Activated T-helper 1 cell treated with anti-CD3 and anti-CD28 coated beads, Interleukin-2, amount 50 U/mL, for 16 hours (primary cell): ENCODE measurements at regions not wholly inside any gene's neighbourhood (a gene's known extent, or its start where the extent isn't known, plus 50 kb on each side); places are given as distances from the start of the nearest gene placed in this dataset.

Experiments used
- DNase-seq, 2 donors: peaks; one replicate each; pipeline ENCODE4 v3.0.0-alpha.2; 2020; ENCODE audit warnings: low read depth in 1 of 2, low spot score in 1 of 2

DNA sequence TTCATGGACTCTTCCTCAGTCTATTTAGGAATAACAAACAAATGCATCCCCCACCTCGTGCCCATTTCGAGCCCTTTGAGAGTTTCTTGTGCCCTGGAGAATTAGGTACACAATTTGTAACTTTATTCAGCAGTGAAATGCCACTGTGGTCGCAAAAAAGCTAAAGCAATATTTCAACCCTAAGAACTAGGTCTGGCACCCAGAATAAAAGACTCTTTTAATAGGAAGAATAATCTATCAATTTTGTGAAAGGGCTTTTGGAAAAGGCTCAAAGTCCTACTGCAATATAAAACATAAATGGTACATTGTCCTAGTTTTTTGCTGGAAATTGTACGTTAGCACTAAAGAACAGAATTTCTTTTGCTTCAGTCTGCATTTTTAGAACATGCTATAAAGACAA is 304.6 kb upstream of the TENM3 start:
- DNase-seq = no peak

GRCh38 chr4:181939199-181939945 is 303.8 kb upstream of the TENM3 start:
- DNase-seq = no peak

- DNase-seq = no peak
These were observed 298.7 kb upstream of the TENM3 start for GRCh38 chr4:181944527-181944926.

- no peak for DNase-seq
These were observed 296.3 kb upstream of the TENM3 start for GRCh38 chr4:181946902-181947301.

GRCh38 chr4:181948839-181949382 is 294.3 kb upstream of the TENM3 start:
- no peak for DNase-seq

DNA sequence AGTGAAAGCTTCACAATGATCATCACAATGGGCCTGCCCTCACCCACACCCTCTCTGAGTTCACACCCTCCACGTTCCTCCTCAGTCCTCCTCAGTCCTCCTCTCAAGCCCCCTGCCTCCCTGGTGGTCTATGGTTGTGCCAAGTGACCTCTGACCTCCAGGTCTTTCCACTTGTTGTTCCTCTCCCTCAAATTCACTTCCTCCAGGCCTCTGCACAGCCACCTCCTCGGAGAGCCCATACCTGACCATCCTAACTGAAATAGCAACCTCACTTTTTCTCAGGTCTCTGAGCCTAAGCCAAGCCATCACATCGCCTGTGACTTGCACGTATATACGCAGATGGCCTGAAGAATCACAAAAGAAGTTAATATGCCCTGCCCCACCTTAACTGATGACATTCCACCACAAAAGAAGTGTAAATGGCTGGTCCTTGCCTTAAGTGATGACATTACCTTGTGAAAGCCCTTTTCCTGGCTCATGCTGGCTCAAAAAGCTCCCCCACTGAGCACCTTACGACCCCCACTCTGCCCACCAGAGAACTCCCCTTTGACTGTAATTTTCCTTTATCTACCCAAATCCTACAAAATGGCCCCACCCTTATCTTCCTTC is 293.4 kb upstream of the TENM3 start:
- DNase-seq = no peak

DNA sequence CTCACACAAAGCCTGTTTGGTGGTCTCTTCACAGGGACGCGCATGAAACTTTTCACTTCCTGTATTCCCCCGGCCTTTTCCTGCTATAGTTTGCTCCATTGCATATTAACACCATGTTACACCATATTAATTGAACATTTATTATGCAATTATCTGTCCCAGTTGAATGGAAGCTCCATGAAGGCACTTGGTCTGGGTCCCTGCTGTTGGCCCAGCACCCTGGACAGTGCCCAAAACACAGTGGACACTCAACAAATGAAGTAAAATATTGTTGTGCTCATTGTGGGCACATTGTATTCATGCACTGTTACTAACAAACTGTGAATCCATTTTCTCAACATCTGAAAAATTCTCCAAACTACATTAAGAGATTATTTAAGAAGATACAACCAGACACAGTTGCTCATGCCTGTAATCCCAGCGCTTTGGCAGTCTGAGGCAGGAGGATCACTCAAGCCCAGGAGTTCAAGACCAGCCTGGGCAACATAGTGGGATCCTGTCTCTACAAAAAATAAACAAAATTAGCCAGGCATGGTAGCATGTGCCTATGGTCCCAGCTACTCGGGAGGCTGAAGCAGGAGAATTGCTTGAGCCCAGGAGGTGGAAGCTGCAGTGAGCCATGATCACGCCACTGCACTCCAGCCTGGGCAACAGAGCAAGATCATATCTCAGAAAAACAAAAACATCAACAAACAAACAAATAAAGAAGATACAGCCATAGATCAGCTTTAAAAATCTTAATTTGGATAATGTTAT is 292.7 kb upstream of the TENM3 start:
- DNase-seq = no peak

- DNase-seq = no peak
These were observed 291.9 kb upstream of the TENM3 start for GRCh38 chr4:181951265-181951664.

GRCh38 chr4:181952478-181952877 is 290.7 kb upstream of the TENM3 start:
- DNase-seq = no peak

DNA sequence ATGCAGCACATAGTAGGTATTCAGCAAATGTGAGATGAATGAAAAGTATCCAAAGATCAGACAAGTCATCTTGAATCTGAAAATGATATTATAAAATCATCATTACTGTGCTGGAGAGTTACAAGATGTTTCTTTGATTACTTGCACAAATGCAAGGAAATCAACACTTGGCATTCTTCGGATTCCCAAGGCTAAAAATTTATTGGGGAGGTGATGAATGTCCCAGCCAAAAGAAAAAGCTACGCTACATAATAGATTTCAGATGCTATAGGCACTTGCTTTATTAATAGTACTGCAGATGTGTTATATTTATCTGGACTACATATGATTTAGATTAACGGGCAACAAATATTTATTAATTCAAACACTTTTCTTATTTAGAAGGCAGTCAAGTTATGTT is 286.7 kb upstream of the TENM3 start:
- no peak for DNase-seq

GRCh38 chr4:181957088-181957487 is 286.1 kb upstream of the TENM3 start:
- no peak for DNase-seq

DNA sequence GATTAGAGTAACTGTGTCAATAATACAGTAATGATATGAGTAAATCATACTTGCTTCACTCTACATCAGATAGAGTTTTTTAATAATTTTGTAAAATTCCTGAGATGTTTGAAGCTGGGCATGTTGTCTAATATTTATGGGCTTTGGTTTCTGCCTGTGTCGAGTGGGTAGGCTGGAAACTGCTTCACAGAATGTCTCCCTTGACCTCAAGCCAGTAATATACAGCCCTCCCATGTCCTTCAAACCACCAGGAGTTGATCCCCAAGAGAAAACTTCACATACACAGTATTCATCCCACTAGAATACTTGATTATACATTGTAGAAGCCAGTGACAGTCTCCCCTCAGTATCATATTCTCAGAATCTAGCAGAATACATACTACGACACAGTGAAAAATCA is 284.8 kb upstream of the TENM3 start:
- no peak for DNase-seq

DNA sequence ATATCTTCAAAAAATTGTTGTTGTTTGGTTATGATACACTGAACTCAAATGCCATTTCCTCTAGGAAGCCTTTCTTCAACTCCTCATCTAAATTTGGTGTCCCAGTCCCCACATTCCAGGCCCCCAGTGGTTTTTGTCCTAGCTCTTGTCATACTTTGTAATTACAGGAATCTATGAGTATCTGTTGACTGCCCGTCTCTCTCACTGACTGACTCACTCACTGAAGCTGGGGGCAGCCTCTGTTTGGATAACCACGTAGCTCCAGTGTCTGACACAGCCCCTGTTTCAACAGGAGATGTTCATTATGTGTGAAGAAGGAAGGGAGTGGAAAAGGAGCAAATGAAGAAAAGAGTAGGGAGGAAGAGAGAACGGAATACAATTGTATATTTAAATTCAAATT is 284.1 kb upstream of the TENM3 start:
- DNase-seq = no peak

- no peak for DNase-seq
These were observed 282.8 kb upstream of the TENM3 start for GRCh38 chr4:181960384-181960783.

DNA sequence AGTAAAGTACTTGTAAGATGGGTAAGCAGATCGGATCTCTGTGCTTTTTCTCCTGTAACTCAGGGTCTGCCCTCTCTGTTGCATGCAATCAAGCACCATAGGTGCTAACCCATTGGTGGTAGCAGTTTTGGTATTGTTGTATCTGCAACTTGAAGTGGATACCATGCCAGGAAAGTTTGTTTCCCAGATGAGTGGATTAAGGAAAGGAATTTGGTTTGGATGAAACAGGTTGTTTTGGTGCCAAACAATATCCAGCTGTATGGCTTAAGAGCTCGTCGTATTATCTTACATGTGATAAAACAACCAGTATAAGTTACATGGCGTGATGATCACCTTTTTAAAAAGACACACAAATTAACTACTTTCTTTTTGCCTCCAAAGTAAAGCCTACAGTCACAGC is 280.9 kb upstream of the TENM3 start:
- no peak for DNase-seq

- DNase-seq = no peak
These were observed 278.5 kb upstream of the TENM3 start for GRCh38 chr4:181964731-181965130.

- DNase-seq = no peak
These were observed 277.1 kb upstream of the TENM3 start for GRCh38 chr4:181966104-181966551.

- no peak for DNase-seq
These were observed 275.8 kb upstream of the TENM3 start for GRCh38 chr4:181967401-181967800.

DNA sequence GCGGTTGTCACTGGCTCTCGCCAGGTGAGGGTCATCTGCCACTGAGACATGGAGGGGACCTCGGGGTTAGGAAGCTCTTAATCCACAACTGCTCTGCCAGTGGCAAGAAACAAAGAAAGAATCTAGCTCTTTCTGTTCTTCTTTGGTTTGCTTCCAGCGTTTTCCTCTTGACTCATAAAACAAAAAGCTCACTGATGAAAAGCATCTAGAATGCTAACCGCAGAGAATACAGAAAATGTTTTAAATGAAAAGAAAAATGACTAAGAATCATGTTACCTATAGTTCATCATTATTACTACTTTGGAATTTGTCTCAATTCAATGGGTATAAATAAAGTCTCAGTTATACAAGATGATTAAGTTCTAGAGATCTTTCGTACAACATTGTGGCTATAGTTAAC is 274.8 kb upstream of the TENM3 start:
- DNase-seq = no peak

DNA sequence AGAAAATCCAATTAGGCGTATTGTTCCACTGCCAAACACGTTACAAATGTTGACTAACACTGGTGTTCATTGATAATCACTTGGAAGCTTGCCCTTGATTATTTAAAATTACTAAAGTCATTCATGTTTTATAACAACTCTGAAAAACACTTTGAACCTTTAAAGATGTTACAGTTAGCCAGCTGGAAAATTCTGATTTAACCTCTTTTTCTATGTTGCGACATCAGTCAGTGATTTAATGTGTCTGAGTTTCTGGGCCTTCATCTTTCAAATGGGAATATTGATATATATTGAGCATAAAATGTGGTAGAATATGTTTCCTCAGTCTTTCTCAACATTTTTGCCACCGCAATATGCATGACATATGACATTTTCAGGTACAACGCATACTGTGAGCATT is 274.1 kb upstream of the TENM3 start:
- DNase-seq = no peak

DNA sequence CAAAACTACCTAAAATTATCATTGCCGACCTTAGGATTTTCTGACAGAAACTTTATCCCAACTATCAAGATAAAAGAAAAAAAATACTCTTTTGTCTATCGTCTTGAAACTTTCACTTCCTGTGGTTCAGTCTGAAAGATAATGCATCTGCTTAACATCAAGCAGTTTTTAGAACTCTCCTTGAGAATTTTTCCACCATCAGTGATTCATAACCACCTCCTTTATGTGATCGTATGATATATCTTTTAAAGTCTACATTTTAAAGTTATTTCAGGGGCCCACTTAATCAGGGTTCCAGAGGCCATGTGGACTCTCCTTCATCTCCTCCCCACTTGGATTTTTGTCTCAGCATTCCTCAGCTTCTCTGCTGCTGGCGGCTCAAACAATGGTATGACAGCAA is 272.8 kb upstream of the TENM3 start:
- no peak for DNase-seq

DNA sequence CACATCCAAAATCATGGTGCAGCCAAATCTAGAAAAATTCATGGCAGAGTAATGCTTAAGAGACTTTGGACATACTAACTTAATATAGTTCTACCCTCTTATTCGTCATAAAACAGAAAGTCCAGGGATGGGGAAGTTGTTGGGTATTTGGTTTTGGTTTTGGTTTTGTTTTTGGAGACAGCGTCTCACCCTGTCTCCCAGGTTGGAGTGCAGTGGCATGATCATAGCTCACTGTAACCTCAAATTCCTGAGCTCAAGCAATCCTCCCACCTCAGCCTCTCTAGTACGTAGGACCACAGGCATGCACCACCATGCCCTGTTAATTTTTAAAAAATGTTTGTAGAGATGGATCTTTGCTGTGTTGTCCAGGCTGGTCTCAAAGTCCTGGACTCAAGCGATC is 271.8 kb upstream of the TENM3 start:
- no peak for DNase-seq
